COLO668 (cell line): ENCODE measurements at regions not wholly inside any gene's neighbourhood (a gene's known extent, or its start where the extent isn't known, plus 50 kb on each side); places are given as distances from the start of the nearest gene placed in this dataset.

Experiments
- DNase-seq: peaks from one replicate; lab custom pipeline; 2025; ENCODE audit not compliant: unreplicated experiment; lab: John Stamatoyannopoulos, UW

DNA sequence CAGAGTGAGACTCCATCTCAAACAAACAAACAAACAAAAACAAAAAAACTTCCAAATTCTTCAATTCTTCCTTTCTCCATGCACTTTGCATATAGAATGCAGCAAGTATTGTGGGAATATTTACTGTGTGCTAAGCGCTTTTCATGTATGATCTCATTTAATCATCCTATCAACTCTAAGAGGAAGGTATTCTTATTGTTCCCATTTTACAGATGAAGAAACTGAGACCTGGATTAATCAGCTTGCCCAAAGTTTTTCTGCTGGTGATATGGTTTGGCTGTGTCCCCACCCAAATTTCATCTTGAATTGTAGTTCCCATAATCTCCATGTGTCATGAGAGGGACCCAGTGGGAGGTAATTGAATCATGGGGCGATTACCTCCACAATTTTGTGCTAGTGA lies 56.6 kb upstream of the KCNG1 start:
- DNase-seq = no peak

DNA sequence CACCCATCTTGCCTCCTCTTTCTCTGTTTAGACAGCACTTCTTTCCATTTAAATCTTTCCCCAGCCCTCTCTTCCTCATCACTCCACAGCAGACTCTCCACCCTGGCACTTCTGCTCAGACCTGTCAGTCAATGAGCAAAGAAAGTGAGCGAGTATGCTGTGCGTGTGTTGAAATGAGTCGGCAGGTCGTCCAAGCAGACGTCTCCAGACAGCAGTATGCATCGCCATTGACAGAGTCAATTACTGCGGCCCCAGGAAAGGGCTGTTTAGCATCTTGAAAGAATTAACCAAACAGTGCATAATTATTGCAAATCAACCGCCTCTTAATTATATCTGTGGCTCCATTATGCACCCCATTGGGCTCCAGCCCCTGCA lies 54.8 kb upstream of the KCNG1 start:
- no peak for DNase-seq

DNA sequence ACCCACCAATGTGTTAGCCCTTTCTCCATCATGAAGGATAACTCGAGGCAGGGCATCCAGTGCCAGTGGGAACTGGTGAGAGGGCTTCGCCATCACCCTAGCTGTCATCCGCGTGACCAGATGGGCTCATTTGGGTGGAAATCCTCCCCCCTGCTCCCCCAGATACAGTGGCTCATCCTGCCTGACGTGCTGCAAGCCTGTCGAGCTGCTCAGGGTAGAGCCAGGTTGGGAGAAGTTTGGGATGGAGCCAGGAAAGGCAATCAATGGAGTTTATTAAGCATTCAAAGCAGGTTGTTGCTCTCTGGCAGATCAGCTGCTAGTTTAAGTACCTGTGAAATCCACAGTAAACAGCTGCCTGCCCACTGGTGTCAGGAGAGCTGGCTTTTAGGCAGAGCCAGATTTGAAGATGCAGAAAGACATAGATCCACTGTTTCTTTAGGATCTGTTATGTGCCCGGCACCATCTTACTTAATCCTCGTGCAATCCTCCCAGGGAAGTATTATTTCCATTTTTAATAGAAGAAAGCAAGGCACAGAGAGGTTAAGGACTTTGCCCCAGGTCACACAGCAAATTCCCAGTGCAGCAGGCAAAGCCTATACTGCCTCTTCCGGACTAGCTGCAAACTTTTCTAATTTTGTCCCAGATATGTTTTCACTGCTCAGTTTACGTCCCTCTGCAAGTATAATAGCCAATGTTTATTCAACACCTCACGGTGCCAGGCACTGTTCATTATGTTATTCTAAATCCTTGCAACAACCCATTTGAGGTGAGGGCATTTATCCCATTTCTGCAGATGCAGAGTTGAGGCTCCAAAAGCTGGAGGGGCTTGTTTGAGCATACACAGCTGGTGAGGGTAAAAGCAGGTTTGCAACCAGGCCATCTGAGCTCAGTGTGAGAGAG lies 54.1 kb upstream of the KCNG1 start:
- DNase-seq = no peak

DNA sequence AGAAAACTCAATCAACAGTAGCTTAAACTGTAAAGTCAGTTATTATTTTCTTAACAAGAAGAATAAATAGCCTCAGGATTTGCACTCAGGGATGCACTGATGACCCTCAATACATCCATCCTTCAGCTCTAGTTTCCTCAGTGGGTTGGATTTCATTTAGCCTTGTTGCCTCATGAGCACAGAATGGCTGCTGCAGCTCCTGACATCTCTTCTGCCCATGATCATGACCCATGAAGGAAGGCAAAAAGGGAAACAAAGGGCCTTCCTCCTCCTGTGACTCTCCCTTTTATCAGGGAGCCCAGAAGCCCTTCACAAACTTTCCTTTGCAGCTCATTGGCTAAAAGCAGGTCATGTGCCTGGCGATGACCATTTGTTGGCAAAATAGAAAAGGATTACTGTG lies 51.2 kb upstream of the KCNG1 start:
- DNase-seq = no peak
